NCI-H345 (cell line): ENCODE measurements at regions not wholly inside any gene's neighbourhood (a gene's known extent, or its start where the extent isn't known, plus 50 kb on each side); places are given as distances from the start of the nearest gene placed in this dataset.

Experiments used
- DNase-seq: peaks from one replicate; lab custom pipeline; 2025; lab: John Stamatoyannopoulos, UW

GRCh38 chr10:127797339-127797738 is 60.4 kb downstream of the FOXI2 start:
- no peak for DNase-seq

GRCh38 chr10:127798111-127798510 is 61.1 kb downstream of the FOXI2 start:
- DNase-seq, result no peak

GRCh38 chr10:127801302-127801701 is 64.3 kb downstream of the FOXI2 start:
- DNase-seq, result no peak

GRCh38 chr10:127802531-127803095 is 65.6 kb downstream of the FOXI2 start:
- DNase-seq, result peak; percentile 40

GRCh38 chr10:127804696-127805095 is 67.7 kb downstream of the FOXI2 start:
- DNase-seq, result no peak

GRCh38 chr10:127805950-127806349 is 69.0 kb downstream of the FOXI2 start:
- DNase-seq, result no peak

- DNase-seq, result no peak
Measured at GRCh38 chr10:127812041-127812440, 75.1 kb downstream of the FOXI2 start.

- no peak for DNase-seq
Measured at GRCh38 chr10:127813290-127813689, 76.3 kb downstream of the FOXI2 start.

GRCh38 chr10:127815147-127815546 is 77.6 kb downstream of the CLRN3 start:
- no peak for DNase-seq

- DNase-seq, result no peak
Measured at GRCh38 chr10:127824826-127825225, 67.9 kb downstream of the CLRN3 start.

- no peak for DNase-seq
Measured at GRCh38 chr10:127826154-127826725, 66.5 kb downstream of the CLRN3 start.

- DNase-seq, result no peak
Measured at GRCh38 chr10:127827354-127828140, 65.2 kb downstream of the CLRN3 start.
